HCT116 (cell line): ENCODE measurements at regions not wholly inside any gene's neighbourhood (a gene's known extent, or its start where the extent isn't known, plus 50 kb on each side); places are given as distances from the start of the nearest gene placed in this dataset.

Source experiments
- ATAC-seq: fragments of 200-7000 bp; cut with Tn5 transposase; 2 replicates; pipeline ENCODE4 v1.9.1; 2020; ENCODE audit warnings: mild to moderate bottlenecking, moderate library complexity
- BruUV-seq: library from RNA; stranded (reverse); fragments of 400-500 nt; replicated peaks from 2 replicates; lab custom pipeline; 2021; lab: Mats Ljungman, UMichigan
- CTCF ChIA-PET: fragments of 300-600 bp; sonication (Branson Sonifier 250); formaldehyde crosslinking; loops from one replicate; lab custom pipeline; 2021; ENCODE audit warnings: antibody characterized with exemption; lab: Charles Lee
- POLR2A ChIA-PET: fragments of 300-600, 350-600 bp; sonication (Branson Sonifier 250); formaldehyde crosslinking; loops from one replicate; lab custom pipeline; 2021; ENCODE audit warnings: antibody characterized with exemption; lab: Charles Lee
- RAD21 ChIA-PET, 2 experiments: fragments of 300-600 bp; sonication (Branson Sonifier 250); formaldehyde crosslinking; loops; one replicate each; lab custom pipeline; 2023; ENCODE audit warnings: low total read pairs in 2 of 2; ENCODE audit not compliant: uncharacterized antibody in 2 of 2, unreplicated experiment in 2 of 2, low non-redundant PET in 1 of 2; lab: Charles Lee
- DNase-seq: peaks from one replicate; pipeline ENCODE4 v3.0.0-alpha.2; 2010; ENCODE audit warnings: low read depth, low spot score
- H2AFZ ChIP-seq: fragments of 200-600 bp; shearing (Covaris generic), sonication (generic); 2 replicates; pipeline ENCODE4 v1.6.1; 2017; ENCODE audit warnings: low read depth, mixed run types, mixed read lengths, antibody characterized with exemption, low read length; ENCODE audit not compliant: poor library complexity, severe bottlenecking
- H3K27ac ChIP-seq: 2 replicates; pipeline ENCODE4 v1.5.1; 2012; ENCODE audit warnings: low read depth, low read length
- H3K27me3 ChIP-seq: fragments of 200-600 bp; sonication (generic); 2 replicates; pipeline ENCODE4 v1.6.1; 2016; ENCODE audit warnings: mixed run types, low read length, mixed read lengths; ENCODE audit not compliant: insufficient read depth
- H3K36me3 ChIP-seq, 2 experiments: fragments of 200-500 bp in 1 of 2; fragments of 200-600 bp in 1 of 2; sonication (Bioruptor generic) in 1 of 2; sonication (generic) in 1 of 2; 2 replicates each; pipeline versions ENCODE4 v1.5.1 to v1.6.1; 2014 to 2016; ENCODE audit warnings: low read length in 2 of 2, inconsistent platforms in 1 of 2, mixed read lengths in 1 of 2, mixed run types in 1 of 2; ENCODE audit not compliant: insufficient read depth in 2 of 2, control insufficient read depth in 1 of 2
- H3K4me1 ChIP-seq, 2 experiments: fragments of 200-600 bp in 1 of 2; sonication (generic) in 1 of 2; 2 replicates each; pipeline versions ENCODE4 v1.5.1 to v1.6.1; 2012 to 2017; ENCODE audit warnings: low read length in 2 of 2, inconsistent platforms in 1 of 2, mild to moderate bottlenecking in 1 of 2, mixed read lengths in 1 of 2, mixed run types in 1 of 2, moderate library complexity in 1 of 2; ENCODE audit not compliant: insufficient read depth in 2 of 2, control insufficient read depth in 1 of 2
- H3K4me2 ChIP-seq: fragments of 200-600 bp; sonication (generic); 2 replicates; pipeline ENCODE4 v1.6.1; 2017; ENCODE audit warnings: mixed run types, low read length, mixed read lengths
- H3K4me3 ChIP-seq, 2 experiments: fragments of 200-600 bp in 1 of 2; sonication (generic) in 1 of 2; replicated peaks in 1 of 2; 2 replicates each; pipeline ENCODE4 v1.5.1; 2011 to 2016; ENCODE audit warnings: low read length in 2 of 2, control low read depth in 1 of 2, low read depth in 1 of 2, mild to moderate bottlenecking in 1 of 2, mixed read lengths in 1 of 2, mixed run types in 1 of 2
- H3K79me2 ChIP-seq: fragments of 200-600 bp; sonication (generic); 2 replicates; pipeline ENCODE4 v1.6.1; 2017; ENCODE audit warnings: mild to moderate bottlenecking, mixed run types, low read length, moderate library complexity, mixed read lengths; ENCODE audit not compliant: insufficient read depth
- H3K9ac ChIP-seq: fragments of 200-600 bp; sonication (generic); 2 replicates; pipeline ENCODE4 v1.6.1; 2016; ENCODE audit warnings: low read length, mixed read lengths
- H3K9me2 ChIP-seq: fragments of 200-600 bp; sonication (generic), shearing (Covaris generic); 2 replicates; pipeline ENCODE4 v1.6.1; 2017; ENCODE audit warnings: mixed run types, mild to moderate bottlenecking, moderate library complexity; ENCODE audit not compliant: insufficient read depth
- H3K9me3 ChIP-seq, 2 experiments: fragments of 200-500 bp in 1 of 2; fragments of 200-600 bp in 1 of 2; sonication (Bioruptor generic) in 1 of 2; sonication (generic) in 1 of 2; 2 replicates each; pipeline ENCODE4 v1.6.1; 2014 to 2017; ENCODE audit warnings: low read length in 2 of 2, mixed read lengths in 2 of 2, inconsistent platforms in 1 of 2, low read depth in 1 of 2, mild to moderate bottlenecking in 1 of 2, mixed run types in 1 of 2, moderate library complexity in 1 of 2; ENCODE audit not compliant: control insufficient read depth in 1 of 2, insufficient read depth in 1 of 2
- H4K20me1 ChIP-seq: fragments of 200-600 bp; sonication (generic), shearing (Covaris generic); 2 replicates; pipeline ENCODE4 v1.6.1; 2017; ENCODE audit warnings: mixed run types, mild to moderate bottlenecking, moderate library complexity; ENCODE audit not compliant: insufficient read depth
- CEBPB ChIP-seq: IDR thresholded peaks from 2 replicates; pipeline ENCODE4 v1.6.1; 2012; ENCODE audit warnings: low read depth
- EGR1 ChIP-seq: IDR thresholded peaks from 2 replicates; pipeline ENCODE4 v1.6.1; 2012; ENCODE audit warnings: low read depth
- ELF1 ChIP-seq: IDR thresholded peaks from 2 replicates; pipeline ENCODE4 v1.6.1; 2012; ENCODE audit warnings: low read depth, borderline replicate concordance
- EZH2 ChIP-seq: fragments of 200-600 bp; sonication (generic); IDR thresholded peaks from 2 replicates; pipeline ENCODE4 v1.6.1; 2017; ENCODE audit warnings: antibody characterized with exemption, mixed run types
- POLR2A ChIP-seq: IDR thresholded peaks from 2 replicates; pipeline ENCODE4 v1.7.0; 2011; ENCODE audit warnings: borderline replicate concordance; ENCODE audit not compliant: insufficient read depth, insufficient read length; ENCODE audit errors: extremely low read depth
- SRF ChIP-seq: IDR thresholded peaks from 2 replicates; pipeline ENCODE4 v1.6.1; 2012; ENCODE audit warnings: low read depth
- TCF7L2 ChIP-seq: IDR thresholded peaks from 2 replicates; pipeline ENCODE4 v1.7.0; 2011; ENCODE audit warnings: borderline replicate concordance, inconsistent platforms; ENCODE audit not compliant: insufficient read depth, insufficient read length; ENCODE audit errors: extremely low read depth
- ZFX ChIP-seq: fragments of 450-650 bp; IDR thresholded peaks from 2 replicates; pipeline ENCODE4 v1.6.1; 2017
- ZNF274 ChIP-seq: fragments of 200-500 bp; sonication (Bioruptor generic); IDR thresholded peaks from 2 replicates; pipeline ENCODE4 v1.6.1; 2014; ENCODE audit warnings: mild to moderate bottlenecking, low read depth, low read length, inconsistent platforms
- intact Hi-C: fragments of 100-400 bp; cut with micrococcal nuclease; formaldehyde crosslinking; loops from 2 replicates; pipeline ENCODE4 v1.10.0; 2022
- TF ChIP-seq, protein P1 (sequence below): IDR thresholded peaks from 2 replicates; pipeline ENCODE4 v1.6.1; 2012
- TF ChIP-seq, protein P2 (sequence below): IDR thresholded peaks from 2 replicates; pipeline ENCODE4 v1.6.1; 2012; ENCODE audit warnings: low read depth
- TF ChIP-seq, protein P3 (sequence below): IDR thresholded peaks from 2 replicates; pipeline ENCODE4 v1.6.1; 2012
- TF ChIP-seq, protein P4 (sequence below): IDR thresholded peaks from 2 replicates; pipeline ENCODE4 v1.6.1; 2011; ENCODE audit warnings: mild to moderate bottlenecking, low read length, moderate library complexity; ENCODE audit not compliant: insufficient replicate concordance; ENCODE audit errors: extremely low read depth

DNA sequence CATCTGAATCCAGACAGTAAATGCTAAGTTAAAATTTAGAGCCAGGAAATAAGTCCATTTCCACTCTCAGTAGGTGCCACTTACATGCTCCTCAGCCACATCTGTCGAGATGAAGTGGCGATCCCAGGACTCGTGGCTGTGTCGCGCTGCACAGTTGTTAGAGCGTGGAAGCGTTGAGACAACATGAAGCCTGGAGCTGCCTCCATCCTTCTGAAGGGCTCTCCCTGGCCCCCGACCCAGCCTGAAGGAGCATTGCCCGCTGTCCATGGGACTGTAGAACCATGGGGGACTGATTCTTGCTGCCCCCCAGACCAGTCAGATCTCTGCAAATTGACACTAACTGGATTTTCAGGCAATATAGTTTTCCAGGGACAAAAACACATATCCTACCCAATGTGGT is 58.9 kb downstream of the IRX1 start:
- no peak for DNase-seq
- no peaks in the 10 kb centered on the region for H4K20me1 ChIP-seq
- BruUV-seq, result no TSS peak
- no peaks in the 10 kb centered on the region for H3K9me2 ChIP-seq
- H3K79me2 ChIP-seq, result no peaks in the 10 kb centered on the region
- H3K4me2 ChIP-seq, result no peak overlapping the region
- no peak for ATAC-seq
- H3K36me3 ChIP-seq, result no peaks in the 10 kb centered on the region
- RAD21 ChIA-PET, result no interaction called here
- H3K27ac ChIP-seq, result no peak overlapping the region
- H3K4me1 ChIP-seq, result no peaks in the 10 kb centered on the region
- no peak overlapping the region for H3K9ac ChIP-seq
- H3K9me3 ChIP-seq, result peaks cover 7 to 22% of the 10 kb centered on the region in 2 experiments; a peak in 2 of 4 replicates
- intact Hi-C loops, result no loop called here
- TF ChIP-seq EZH2 (no peak), ELF1 (no peak), ZNF274 (no peak)
- TF ChIP-seq, protein P1, sequence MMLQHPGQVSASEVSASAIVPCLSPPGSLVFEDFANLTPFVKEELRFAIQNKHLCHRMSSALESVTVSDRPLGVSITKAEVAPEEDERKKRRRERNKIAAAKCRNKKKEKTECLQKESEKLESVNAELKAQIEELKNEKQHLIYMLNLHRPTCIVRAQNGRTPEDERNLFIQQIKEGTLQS, result no peak
- H3K4me3 ChIP-seq, result no peak overlapping the region
- POLR2A ChIA-PET, result no interaction called here
- H2AFZ ChIP-seq, result no peak overlapping the region
- CTCF ChIA-PET, result no interaction called here
- no peaks in the 10 kb centered on the region for H3K27me3 ChIP-seq

DNA sequence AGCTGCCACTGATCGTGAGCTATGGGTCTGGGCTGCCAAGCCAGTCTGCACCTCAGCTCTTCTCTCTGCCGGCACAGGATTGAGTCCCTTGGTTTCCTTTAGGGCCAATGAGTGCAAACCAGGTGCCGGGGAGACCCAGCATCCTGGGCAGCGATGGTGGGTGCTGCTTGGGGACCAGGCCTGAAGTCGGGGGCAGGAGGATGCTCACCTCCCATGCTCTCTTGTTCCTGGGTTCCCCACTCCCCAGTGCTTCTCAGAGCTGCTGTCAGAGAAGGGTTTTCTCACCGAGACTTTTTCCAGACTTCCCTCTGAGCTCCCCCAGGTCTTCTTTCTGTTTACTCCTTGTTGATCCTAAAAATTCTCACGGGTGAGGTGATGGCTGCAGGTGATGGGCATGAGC is 61.2 kb downstream of the IRX1 start:
- Histone ChIP-seq H3K9me3 (peaks cover 10 to 27% of the 10 kb centered on the region in 2 experiments; a peak in 2 of 4 replicates), H3K27ac (no peak overlapping the region), H3K4me1 (no peaks in the 10 kb centered on the region), H3K27me3 (no peaks in the 10 kb centered on the region), H3K9ac (no peak overlapping the region), H4K20me1 (no peaks in the 10 kb centered on the region), H3K4me2 (no peak overlapping the region), H3K4me3 (no peak overlapping the region), H3K9me2 (no peaks in the 10 kb centered on the region), H3K36me3 (no peaks in the 10 kb centered on the region), H2AFZ (no peak overlapping the region), H3K79me2 (no peaks in the 10 kb centered on the region)
- ATAC-seq, result no peak
- BruUV-seq, result no TSS peak
- intact Hi-C loops, result no loop called here
- POLR2A ChIA-PET, result no interaction called here
- no peak for DNase-seq
- RAD21 ChIA-PET, result no interaction called here
- CTCF ChIA-PET, result no interaction called here
- TF ChIP-seq ZFX (no peak), EZH2 (no peak), TCF7L2 (no peak), POLR2A (no peak), EGR1 (no peak), SRF (no peak), CEBPB (no peak)
- TF ChIP-seq, protein P2, sequence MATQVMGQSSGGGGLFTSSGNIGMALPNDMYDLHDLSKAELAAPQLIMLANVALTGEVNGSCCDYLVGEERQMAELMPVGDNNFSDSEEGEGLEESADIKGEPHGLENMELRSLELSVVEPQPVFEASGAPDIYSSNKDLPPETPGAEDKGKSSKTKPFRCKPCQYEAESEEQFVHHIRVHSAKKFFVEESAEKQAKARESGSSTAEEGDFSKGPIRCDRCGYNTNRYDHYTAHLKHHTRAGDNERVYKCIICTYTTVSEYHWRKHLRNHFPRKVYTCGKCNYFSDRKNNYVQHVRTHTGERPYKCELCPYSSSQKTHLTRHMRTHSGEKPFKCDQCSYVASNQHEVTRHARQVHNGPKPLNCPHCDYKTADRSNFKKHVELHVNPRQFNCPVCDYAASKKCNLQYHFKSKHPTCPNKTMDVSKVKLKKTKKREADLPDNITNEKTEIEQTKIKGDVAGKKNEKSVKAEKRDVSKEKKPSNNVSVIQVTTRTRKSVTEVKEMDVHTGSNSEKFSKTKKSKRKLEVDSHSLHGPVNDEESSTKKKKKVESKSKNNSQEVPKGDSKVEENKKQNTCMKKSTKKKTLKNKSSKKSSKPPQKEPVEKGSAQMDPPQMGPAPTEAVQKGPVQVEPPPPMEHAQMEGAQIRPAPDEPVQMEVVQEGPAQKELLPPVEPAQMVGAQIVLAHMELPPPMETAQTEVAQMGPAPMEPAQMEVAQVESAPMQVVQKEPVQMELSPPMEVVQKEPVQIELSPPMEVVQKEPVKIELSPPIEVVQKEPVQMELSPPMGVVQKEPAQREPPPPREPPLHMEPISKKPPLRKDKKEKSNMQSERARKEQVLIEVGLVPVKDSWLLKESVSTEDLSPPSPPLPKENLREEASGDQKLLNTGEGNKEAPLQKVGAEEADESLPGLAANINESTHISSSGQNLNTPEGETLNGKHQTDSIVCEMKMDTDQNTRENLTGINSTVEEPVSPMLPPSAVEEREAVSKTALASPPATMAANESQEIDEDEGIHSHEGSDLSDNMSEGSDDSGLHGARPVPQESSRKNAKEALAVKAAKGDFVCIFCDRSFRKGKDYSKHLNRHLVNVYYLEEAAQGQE, result no peak
- TF ChIP-seq, protein P3, sequence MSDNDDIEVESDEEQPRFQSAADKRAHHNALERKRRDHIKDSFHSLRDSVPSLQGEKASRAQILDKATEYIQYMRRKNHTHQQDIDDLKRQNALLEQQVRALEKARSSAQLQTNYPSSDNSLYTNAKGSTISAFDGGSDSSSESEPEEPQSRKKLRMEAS, result no peak
- TF ChIP-seq, protein P4, sequence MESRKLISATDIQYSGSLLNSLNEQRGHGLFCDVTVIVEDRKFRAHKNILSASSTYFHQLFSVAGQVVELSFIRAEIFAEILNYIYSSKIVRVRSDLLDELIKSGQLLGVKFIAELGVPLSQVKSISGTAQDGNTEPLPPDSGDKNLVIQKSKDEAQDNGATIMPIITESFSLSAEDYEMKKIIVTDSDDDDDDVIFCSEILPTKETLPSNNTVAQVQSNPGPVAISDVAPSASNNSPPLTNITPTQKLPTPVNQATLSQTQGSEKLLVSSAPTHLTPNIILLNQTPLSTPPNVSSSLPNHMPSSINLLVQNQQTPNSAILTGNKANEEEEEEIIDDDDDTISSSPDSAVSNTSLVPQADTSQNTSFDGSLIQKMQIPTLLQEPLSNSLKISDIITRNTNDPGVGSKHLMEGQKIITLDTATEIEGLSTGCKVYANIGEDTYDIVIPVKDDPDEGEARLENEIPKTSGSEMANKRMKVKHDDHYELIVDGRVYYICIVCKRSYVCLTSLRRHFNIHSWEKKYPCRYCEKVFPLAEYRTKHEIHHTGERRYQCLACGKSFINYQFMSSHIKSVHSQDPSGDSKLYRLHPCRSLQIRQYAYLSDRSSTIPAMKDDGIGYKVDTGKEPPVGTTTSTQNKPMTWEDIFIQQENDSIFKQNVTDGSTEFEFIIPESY, result no peak
